ENCODE measurements at regions not wholly inside any gene's neighbourhood (a gene's known extent, or its start where the extent isn't known, plus 50 kb on each side); places are given as distances from the start of the nearest gene placed in this dataset.
A peak's percentile ranks its signal among the peaks of the same experiment; 100 is the strongest.

DNA sequence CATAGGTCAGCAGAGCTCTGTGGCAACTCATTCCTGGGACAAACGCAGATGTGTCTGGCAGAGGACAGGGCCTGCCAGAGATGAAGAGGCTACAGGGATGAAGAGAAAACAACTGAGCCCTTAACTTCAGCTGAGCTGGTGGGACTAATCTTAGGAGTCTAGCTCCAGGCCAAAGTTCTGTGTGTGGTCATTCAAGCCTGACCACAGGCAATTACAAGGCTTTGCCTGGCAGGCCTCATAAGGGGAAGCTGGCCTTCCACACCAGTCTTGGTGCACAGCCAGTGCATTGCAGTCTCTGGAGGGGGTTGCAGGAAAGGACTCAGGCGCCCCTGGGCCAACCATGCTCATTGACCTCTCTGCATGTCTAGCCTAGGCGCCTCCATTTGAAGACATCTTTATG lies 127.6 kb upstream of the DAAM1 start:
- Histone ChIP-seq H4K20me1 (ENCODE audit: insufficient read depth, low read length) (no peaks in the 10 kb centered on the region), H3K36me3 (ENCODE audit: insufficient read depth, low read length) (no peaks in the 10 kb centered on the region), H3K27ac (ENCODE audit: low read depth, low read length, poor library complexity, severe bottlenecking) (no peak overlapping the region), H3K9me2 (ENCODE audit: insufficient read depth, low read length) (no peaks in the 10 kb centered on the region), H3K4me3 (ENCODE audit: low read depth, low read length, poor library complexity, severe bottlenecking) (no peak overlapping the region), H3K4me2 (ENCODE audit: low read length) (no peak overlapping the region), H2AFZ (ENCODE audit: low read length) (no peak overlapping the region), H3K9me3 (ENCODE audit: low read length) (peaks cover 15% of the 10 kb centered on the region), H3K4me1 (ENCODE audit: insufficient read depth, low read length, poor library complexity, severe bottlenecking) (no peaks in the 10 kb centered on the region), H3K79me2 (ENCODE audit: insufficient read depth, low read depth, low read length) (no peaks in the 10 kb centered on the region)
- ChIA-PET POLR2A (interaction anchor here (0.6 kb wide), 1 partner anchor 344 kb away, joined by 3 read pairs; no protein-coding TSS in a partner anchor), CTCF (ENCODE audit: unreplicated experiment) (no interaction called here)
- TF ChIP-seq EZH2phosphoT487 (IDR thresholded peaks at IDR 0.05; ENCODE audit: borderline replicate concordance, low read depth, low read length): no peak
- TF ChIP-seq, protein P1, sequence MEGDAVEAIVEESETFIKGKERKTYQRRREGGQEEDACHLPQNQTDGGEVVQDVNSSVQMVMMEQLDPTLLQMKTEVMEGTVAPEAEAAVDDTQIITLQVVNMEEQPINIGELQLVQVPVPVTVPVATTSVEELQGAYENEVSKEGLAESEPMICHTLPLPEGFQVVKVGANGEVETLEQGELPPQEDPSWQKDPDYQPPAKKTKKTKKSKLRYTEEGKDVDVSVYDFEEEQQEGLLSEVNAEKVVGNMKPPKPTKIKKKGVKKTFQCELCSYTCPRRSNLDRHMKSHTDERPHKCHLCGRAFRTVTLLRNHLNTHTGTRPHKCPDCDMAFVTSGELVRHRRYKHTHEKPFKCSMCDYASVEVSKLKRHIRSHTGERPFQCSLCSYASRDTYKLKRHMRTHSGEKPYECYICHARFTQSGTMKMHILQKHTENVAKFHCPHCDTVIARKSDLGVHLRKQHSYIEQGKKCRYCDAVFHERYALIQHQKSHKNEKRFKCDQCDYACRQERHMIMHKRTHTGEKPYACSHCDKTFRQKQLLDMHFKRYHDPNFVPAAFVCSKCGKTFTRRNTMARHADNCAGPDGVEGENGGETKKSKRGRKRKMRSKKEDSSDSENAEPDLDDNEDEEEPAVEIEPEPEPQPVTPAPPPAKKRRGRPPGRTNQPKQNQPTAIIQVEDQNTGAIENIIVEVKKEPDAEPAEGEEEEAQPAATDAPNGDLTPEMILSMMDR (conservative IDR thresholded peaks at IDR 0.05; ENCODE audit: low read length): no peak
- BruUV-seq (replicated peaks): no TSS peak
- intact Hi-C loops (cut with micrococcal nuclease; ENCODE audit: unreplicated experiment): no loop called here
- peak; percentile 4 for DNase-seq (ENCODE audit: low spot score)

DNA sequence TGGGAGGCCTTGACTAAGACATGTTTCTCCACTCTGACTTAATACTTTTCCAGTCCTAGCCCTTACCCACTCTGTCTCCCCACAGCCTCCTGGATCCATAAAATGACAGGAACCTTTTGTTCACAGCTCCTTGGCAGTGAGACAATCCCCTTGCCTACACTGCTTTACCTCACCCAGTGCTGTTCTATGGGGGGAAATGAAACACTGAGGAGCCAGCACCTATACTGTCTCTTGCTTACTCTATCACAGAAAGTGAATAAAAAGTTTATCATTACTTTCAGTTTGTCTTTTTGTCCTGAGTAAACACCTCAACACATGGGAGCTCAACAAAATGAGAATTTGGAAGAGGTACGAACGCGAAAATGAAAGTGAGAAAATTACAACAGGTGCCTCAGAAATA lies 127.2 kb upstream of the DAAM1 start:
- Histone ChIP-seq H3K27ac (ENCODE audit: low read depth, low read length, poor library complexity, severe bottlenecking) (no peak overlapping the region), H3K4me1 (ENCODE audit: insufficient read depth, low read length, poor library complexity, severe bottlenecking) (no peaks in the 10 kb centered on the region), H2AFZ (ENCODE audit: low read length) (no peak overlapping the region), H3K4me3 (ENCODE audit: low read depth, low read length, poor library complexity, severe bottlenecking) (no peak overlapping the region), H3K4me2 (ENCODE audit: low read length) (no peak overlapping the region), H3K36me3 (ENCODE audit: insufficient read depth, low read length) (no peaks in the 10 kb centered on the region), H4K20me1 (ENCODE audit: insufficient read depth, low read length) (no peaks in the 10 kb centered on the region), H3K9me3 (ENCODE audit: low read length) (peaks cover 19% of the 10 kb centered on the region), H3K9me2 (ENCODE audit: insufficient read depth, low read length) (no peaks in the 10 kb centered on the region), H3K79me2 (ENCODE audit: insufficient read depth, low read depth, low read length) (no peaks in the 10 kb centered on the region)
- TF ChIP-seq, protein P1 (conservative IDR thresholded peaks at IDR 0.05; ENCODE audit: low read length): no peak
- TF ChIP-seq EZH2phosphoT487 (IDR thresholded peaks at IDR 0.05; ENCODE audit: borderline replicate concordance, low read depth, low read length): no peak
- BruUV-seq (replicated peaks): no TSS peak
- DNase-seq (ENCODE audit: low spot score): no peak
- ChIA-PET CTCF (ENCODE audit: unreplicated experiment) (no interaction called here), POLR2A (no interaction called here)
- intact Hi-C loops (cut with micrococcal nuclease; ENCODE audit: unreplicated experiment): no loop called here

DNA sequence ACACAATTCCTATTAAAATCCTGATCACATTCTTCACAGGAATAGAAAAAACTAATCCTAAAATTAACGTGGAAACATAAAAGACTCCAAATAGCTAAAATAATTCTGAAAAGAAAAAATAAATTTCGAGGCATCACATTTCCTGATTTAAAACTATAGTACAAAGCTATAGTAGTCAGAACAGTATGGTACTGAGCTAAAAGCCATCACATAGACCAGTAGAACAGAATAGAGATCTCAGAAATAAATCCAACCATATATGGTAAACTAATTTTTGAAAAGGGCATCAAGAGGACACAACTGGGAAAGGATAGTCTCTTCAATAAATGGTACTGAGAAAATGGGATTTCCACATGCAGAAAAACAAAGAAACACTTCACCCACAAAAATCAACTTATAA lies 125.2 kb upstream of the DAAM1 start:
- intact Hi-C loops (cut with micrococcal nuclease; ENCODE audit: unreplicated experiment): no loop called here
- ChIA-PET CTCF (ENCODE audit: unreplicated experiment) (no interaction called here), POLR2A (no interaction called here)
- Histone ChIP-seq H3K9me2 (ENCODE audit: insufficient read depth, low read length) (no peaks in the 10 kb centered on the region), H3K4me2 (ENCODE audit: low read length) (no peak overlapping the region), H2AFZ (ENCODE audit: low read length) (no peak overlapping the region), H3K4me1 (ENCODE audit: insufficient read depth, low read length, poor library complexity, severe bottlenecking) (peaks cover 10% of the 10 kb centered on the region), H3K9me3 (ENCODE audit: low read length) (peaks cover 22% of the 10 kb centered on the region), H3K4me3 (ENCODE audit: low read depth, low read length, poor library complexity, severe bottlenecking) (no peak overlapping the region), H3K27ac (ENCODE audit: low read depth, low read length, poor library complexity, severe bottlenecking) (no peak overlapping the region), H3K79me2 (ENCODE audit: insufficient read depth, low read depth, low read length) (no peaks in the 10 kb centered on the region), H4K20me1 (ENCODE audit: insufficient read depth, low read length) (no peaks in the 10 kb centered on the region), H3K36me3 (ENCODE audit: insufficient read depth, low read length) (no peaks in the 10 kb centered on the region)
- DNase-seq (ENCODE audit: low spot score): no peak
- TF ChIP-seq, protein P1 (conservative IDR thresholded peaks at IDR 0.05; ENCODE audit: low read length): no peak
- no peak for TF ChIP-seq EZH2phosphoT487 (IDR thresholded peaks at IDR 0.05; ENCODE audit: borderline replicate concordance, low read depth, low read length)
- BruUV-seq (replicated peaks): no TSS peak

All from OCI-LY7 (cell line).